Spleen (tissue), 11 donors: ENCODE measurements at regions not wholly inside any gene's neighbourhood (a gene's known extent, or its start where the extent isn't known, plus 50 kb on each side); places are given as distances from the start of the nearest gene placed in this dataset.
"Not testable (repeated sequence)": the region's sequence is repeated elsewhere in the genome, so short reads cannot be mapped to it uniquely, and the experiment has no call there.

Experiments
- DNase-seq: peaks from one replicate; pipeline ENCODE4 v3.0.0-alpha.2; 2020
- H3K27ac ChIP-seq, 8 donors: fragments of 200-600 bp; sonication (generic) in 7 of 8; 1 replicate in 4 of 8; 2 replicates in 4 of 8; pipeline versions ENCODE4 v1.5.0 to v1.8.0; 2016 to 2021; ENCODE audit warnings: inconsistent platforms in 4 of 8, mild to moderate bottlenecking in 4 of 8, moderate library complexity in 1 of 8
- H3K27me3 ChIP-seq, 7 donors: fragments of 200-600 bp; sonication (generic) in 6 of 7; replicated peaks in 1 of 7; 1 replicate in 4 of 7; 2 replicates in 3 of 7; pipeline versions ENCODE4 v1.5.0 to v1.8.0; 2016 to 2021; ENCODE audit warnings: inconsistent platforms in 3 of 7, mild to moderate bottlenecking in 1 of 7
- H3K36me3 ChIP-seq, 6 donors: fragments of 200-600 bp; sonication (generic) in 5 of 6; 1 replicate in 4 of 6; 2 replicates in 2 of 6; pipeline versions ENCODE4 v1.5.0 to v1.8.0; 2016 to 2021; ENCODE audit warnings: inconsistent platforms in 2 of 6
- H3K4me1 ChIP-seq, 6 donors: fragments of 200-600 bp; sonication (generic) in 5 of 6; 1 replicate in 3 of 6; 2 replicates in 3 of 6; pipeline versions ENCODE4 v1.5.0 to v1.8.0; 2016 to 2021; ENCODE audit warnings: inconsistent platforms in 3 of 6
- H3K4me3 ChIP-seq, 8 donors: fragments of 200-600 bp; sonication (generic) in 7 of 8; 1 replicate in 4 of 8; 2 replicates in 4 of 8; pipeline versions ENCODE4 v1.5.0 to v1.8.0; 2016 to 2021; ENCODE audit warnings: inconsistent platforms in 4 of 8, mild to moderate bottlenecking in 4 of 8, moderate library complexity in 2 of 8
- H3K9me3 ChIP-seq, 8 donors: fragments of 200-600 bp; sonication (generic) in 7 of 8; 1 replicate in 4 of 8; 2 replicates in 4 of 8; pipeline versions ENCODE4 v1.5.0 to v1.8.0; 2016 to 2021; ENCODE audit warnings: inconsistent platforms in 4 of 8
- POLR2AphosphoS5 ChIP-seq, 3 donors: sonication (generic); formaldehyde crosslinking; IDR thresholded peaks; one replicate each; pipeline ENCODE4 v1.5.1; 2017; ENCODE audit warnings: antibody characterized with exemption in 3 of 3
- WGBS, 5 donors: extraction: QIAGEN DNeasy Blood & Tissue Kit in 3 of 5; methylation state at CpG; one replicate each; pipeline versions ENCODE4 v1.1.5 to v1.1.7; 2013 to 2018; 5-methylcytosine and 5-hydroxymethylcytosine counted together
- intact Hi-C: fragments of 100-400 bp; cut with DNase I; formaldehyde crosslinking; loops from one replicate; pipeline ENCODE4 v1.15.0; 2023; ENCODE audit warnings: low total_unique reads
- donor health status: healthy with polysubstance abuse.
- donor health status: DM: no; HTN: no; CAD: no; lungs with moderate emphysema.
- donor health status: DM: no; HTN: no; CAD: no.
- donor health status: Bipolar disorder and iron deficiency.
- donor health status: healthy.
- donor health status: DM: no; HTN: no; CAD: no.
- donor health status: DM: yes; HTN: yes; CAD: no.

DNA sequence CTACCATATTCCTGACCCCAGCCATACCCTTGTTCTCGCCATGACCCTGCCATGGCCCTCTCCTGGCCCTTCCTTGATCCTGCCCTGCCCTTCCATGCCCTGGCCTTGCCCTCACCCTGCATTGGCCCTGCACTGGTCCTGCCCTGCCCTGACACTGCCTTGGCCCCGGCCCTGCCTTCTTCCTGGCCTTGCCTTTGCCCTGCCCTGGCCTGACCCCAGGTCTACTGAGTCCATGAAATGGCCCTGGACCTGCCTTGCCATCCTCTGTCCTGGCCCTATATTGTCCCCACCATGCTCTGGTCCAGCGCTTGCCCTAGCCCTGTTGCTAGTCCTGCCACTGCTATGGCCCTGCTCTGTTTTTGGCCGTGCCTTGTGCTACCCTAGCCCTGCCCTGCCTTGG, 536.1 kb downstream of the FOXD4L6 start:
- H3K4me3 ChIP-seq, H3K36me3 ChIP-seq, H3K27me3 ChIP-seq, H3K9me3 ChIP-seq, H3K4me1 ChIP-seq, H3K27ac ChIP-seq, DNase-seq, intact Hi-C loops: not testable (repeated sequence)
- WGBS, 5 donors, result 75 to 93% (median 89%) methylated on average over 3 to 4 of the region's 4 CpGs

DNA sequence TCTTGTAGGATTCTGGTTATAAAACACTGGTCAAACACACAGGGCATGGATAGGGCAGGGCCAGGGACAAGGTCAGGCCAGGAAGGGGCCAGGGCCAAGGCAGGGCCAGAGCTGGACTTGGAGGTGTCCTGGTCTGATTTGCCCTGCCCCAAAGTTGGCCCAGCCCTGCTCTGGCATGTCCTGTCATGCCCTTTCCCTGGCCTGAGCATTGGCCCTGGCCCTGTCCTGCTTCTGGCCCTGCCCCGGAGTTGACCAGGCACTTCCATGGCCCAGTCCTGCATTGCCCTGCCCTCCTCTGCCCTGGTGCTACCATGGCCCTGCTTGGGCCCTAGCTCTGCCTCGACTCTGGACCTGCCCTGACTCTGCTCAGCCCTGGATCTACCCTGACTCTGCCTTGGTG, 536.6 kb downstream of the FOXD4L6 start:
- intact Hi-C loops, H3K4me1 ChIP-seq, H3K27me3 ChIP-seq, H3K27ac ChIP-seq, H3K9me3 ChIP-seq, H3K36me3 ChIP-seq, H3K4me3 ChIP-seq: not testable (repeated sequence)
- WGBS, 5 donors, result 50 to 86% (median 72%) methylated on average over 1 to 2 of the region's 2 CpGs
- peak; percentile 80 for DNase-seq

DNA sequence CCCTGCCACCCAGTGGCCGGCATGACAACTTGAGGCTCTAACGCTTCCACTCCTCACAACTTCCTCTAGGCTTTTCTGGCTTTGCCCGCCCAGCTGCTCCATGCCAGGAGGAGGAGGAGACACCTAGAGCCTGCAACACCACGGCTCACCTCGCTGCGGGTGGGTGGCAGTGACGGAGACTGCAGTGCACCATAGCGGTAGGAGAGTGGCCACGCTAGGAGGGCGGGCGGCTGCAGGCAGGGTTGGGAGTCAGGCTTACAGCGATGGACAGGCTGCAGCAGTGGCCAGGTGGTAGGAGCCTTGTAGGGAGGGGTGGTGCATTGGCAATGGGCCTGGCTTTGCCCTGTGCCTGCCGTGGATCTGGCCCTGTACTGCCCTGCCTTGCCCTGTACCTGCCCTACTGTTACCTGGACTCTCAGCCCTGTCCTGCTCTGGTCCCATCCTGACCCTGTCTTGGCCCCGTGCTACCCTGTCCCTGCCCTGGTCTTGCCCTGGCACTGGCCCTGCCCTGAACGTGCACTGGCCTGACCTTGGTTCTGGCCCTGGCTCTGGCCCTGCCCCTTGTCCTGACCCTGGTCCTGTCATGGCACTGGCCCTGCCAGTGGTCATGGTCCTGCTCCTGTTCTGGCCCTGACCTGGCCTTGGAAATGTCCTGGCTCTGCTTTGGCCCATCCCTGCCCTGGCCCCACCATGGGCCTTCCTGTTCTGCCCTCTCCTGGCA, 540.8 kb downstream of the FOXD4L6 start:
- 83 to 96% (median 90%) methylated on average over 12 to 15 of the region's 15 CpGs for WGBS, 5 donors
- peak; percentile 72 for DNase-seq
- H3K27me3 ChIP-seq, H3K36me3 ChIP-seq, H3K9me3 ChIP-seq, H3K4me3 ChIP-seq, H3K4me1 ChIP-seq, H3K27ac ChIP-seq, intact Hi-C loops: not testable (repeated sequence)

DNA sequence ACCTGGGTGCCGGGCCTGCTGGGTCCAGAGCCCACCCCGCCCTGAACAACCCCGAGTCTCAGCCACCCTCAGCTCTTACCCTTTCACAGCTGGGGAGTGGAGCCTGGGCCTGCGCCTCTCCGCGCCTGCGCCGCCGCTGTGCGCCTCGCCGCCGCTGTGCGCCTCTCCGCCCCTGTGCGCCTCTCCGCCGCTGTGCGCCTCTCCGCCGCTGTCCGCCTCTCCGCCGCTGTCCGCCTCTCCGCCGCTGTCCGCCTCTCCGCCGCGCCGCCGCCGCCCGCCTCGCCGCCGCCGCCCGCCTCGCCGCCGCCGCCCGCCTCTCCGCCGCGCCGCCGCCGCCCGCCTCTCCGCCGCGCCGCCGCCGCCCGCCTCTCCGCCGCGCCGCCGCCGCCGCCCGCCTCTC, 544.4 kb downstream of the FOXD4L6 start:
- intact Hi-C loops, H3K36me3 ChIP-seq, H3K9me3 ChIP-seq, H3K27me3 ChIP-seq, H3K4me1 ChIP-seq: not testable (repeated sequence)
- peak; percentile 73 for DNase-seq
- TF ChIP-seq POLR2AphosphoS5 (IDR thresholded peaks at IDR 0.05), result peak; percentile 5 to 29 (median 27)
- 54 to 89% (median 79%) methylated on average over 24 to 63 of the region's 67 CpGs; no CpG with 5 or more reads in 1 of the 5 donors for WGBS, 5 donors
- peak overlapping the region in 1 of 8 donors; percentile 69 for H3K27ac ChIP-seq
- peak overlapping the region in 2 of 8 donors; percentile 24 to 55 for H3K4me3 ChIP-seq

DNA sequence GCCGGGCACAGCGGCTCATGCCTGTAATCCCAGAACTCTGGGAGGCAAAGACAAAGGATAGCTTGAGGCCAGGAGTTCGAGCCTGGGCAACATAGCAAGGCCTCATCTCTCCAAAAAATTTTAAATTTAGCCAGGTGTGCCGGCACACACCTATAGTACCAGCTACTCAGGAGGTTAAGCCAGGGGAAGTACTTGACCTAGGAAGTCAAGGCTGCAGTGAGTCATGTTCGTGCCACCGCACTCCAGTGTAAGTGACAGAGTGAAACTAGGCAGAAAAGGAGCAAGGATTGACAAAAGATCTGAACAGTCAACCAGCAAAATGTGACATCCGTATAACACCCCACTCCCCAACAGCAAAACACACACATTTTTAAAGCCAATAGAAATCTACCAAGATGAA, 545.3 kb downstream of the FOXD4L6 start:
- H3K4me1 ChIP-seq, H3K36me3 ChIP-seq, H3K27ac ChIP-seq, H3K9me3 ChIP-seq, intact Hi-C loops, H3K27me3 ChIP-seq: not testable (repeated sequence)
- H3K4me3 ChIP-seq, result peak overlapping the region in 2 of 8 donors; percentile 21 to 52
- DNase-seq, result peak; percentile 50
- WGBS, 5 donors, result 32 to 76% (median 72%) methylated on average over 3 to 5 of the region's 7 CpGs

DNA sequence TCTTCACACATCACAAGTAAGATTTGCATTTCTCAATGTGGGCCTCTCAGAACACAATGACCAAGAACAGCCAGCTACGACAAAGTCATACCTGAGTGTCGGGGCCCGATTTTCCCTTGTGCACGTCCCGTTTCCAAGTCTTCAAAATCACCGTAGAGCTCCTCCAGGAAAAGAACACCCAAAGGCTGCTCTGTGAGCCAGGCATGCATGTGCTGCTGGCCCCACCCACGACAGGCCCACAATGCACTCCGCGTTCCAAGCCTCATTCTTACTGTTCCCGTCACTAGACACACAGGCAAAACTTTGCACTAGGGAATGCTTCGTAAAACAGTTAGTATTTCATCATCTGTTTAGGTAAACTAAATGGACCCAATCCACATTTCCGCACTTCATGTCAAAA, 549.6 kb downstream of the FOXD4L6 start:
- H3K36me3 ChIP-seq, H3K9me3 ChIP-seq, H3K27ac ChIP-seq, intact Hi-C loops, H3K4me3 ChIP-seq, H3K27me3 ChIP-seq, H3K4me1 ChIP-seq: not testable (repeated sequence)
- WGBS, 5 donors, result 90 to 93% (median 91%) methylated on average over 12 of the region's 12 CpGs
- DNase-seq, result peak; percentile 18
